HG03342 (cell line): ENCODE measurements at regions not wholly inside any gene's neighbourhood (a gene's known extent, or its start where the extent isn't known, plus 50 kb on each side); places are given as distances from the start of the nearest gene placed in this dataset.
A peak's percentile ranks its signal among the peaks of the same experiment; 100 is the strongest.

Experiments used
- ATAC-seq: cut with Tn5 transposase; IDR thresholded peaks from one replicate; pipeline ENCODE4 v1.9.1; 2021; ENCODE audit warnings: mild to moderate bottlenecking, moderate library complexity; ENCODE audit not compliant: unreplicated experiment

DNA sequence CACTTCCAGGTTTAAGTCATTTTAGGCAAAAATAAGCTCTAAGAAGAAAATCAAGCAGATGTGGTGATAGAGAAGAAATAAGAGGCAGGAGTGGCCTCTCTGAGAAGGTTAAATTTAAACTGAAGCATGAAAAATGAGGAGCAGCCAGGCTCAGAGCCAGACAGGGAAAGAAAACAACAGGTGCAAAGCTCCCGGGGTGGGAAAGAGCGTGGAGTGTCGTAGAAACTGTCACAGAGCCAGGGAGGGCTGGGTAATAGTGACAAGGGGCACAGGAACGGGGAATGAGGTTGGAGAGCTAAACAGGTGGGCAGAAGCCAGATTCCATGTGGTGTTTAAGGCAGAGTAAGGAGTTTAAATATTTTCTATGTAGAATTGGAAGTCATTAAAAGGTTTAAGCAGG lies 132.1 kb upstream of the BLID start:
- ATAC-seq = no peak

DNA sequence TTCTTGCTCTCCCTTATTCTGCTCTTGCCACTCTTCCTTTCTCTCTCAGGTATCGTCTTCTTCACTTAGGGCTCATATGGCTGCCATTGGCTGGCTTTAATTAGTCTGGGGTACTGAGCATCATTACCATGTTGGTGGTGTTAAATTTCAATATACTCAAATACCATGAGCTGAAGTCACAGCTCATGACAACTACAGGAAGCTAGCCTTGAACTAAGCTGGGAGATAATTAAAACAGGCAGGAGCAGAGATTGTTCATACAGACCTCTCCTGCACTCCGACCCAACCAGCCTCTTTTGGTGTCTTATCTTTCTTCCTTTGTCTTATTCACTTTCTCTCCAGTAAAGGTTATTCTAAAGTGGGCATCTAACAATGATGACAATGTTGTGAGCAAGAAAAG lies 130.9 kb upstream of the BLID start:
- ATAC-seq = no peak

GRCh38 chr11:122242731-122243130 lies 126.7 kb upstream of the BLID start:
- no peak for ATAC-seq

DNA sequence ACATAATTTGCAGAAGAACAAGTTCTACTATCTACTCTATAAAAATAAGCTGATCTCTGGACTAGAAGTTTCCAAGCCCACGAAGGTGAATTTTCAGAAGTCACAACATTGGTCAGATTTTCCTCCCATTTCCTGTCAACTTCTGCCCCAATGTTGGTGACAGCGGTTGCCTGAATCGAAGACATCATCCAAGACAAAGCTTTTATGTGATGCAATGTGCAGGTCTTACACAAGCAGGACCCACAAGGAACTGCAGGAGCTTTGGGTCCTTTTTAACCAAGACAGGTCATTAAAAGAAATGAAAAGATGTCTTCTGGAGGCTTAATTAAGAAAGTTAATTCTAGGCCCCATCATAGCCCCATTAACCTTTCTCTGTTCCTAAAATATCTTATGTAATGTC lies 125.6 kb upstream of the BLID start:
- ATAC-seq = no peak

DNA sequence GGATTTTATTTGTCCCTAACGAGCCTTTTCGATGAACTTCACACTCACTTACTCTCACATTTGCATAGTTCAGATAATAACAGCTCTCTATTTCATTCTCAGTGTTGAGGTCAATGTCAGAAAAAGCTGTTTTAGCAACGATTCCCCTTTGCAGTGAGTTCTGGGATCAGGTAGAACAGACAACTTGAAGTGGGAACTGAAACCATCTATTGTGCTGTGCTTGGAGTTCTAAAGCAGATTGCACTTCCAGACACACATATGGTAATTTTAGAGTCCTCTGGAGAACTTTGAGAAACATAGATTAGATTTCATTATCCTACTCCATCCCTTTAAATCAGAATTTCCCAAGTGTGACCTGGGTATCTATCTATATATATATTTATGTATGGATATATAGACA lies 124.6 kb upstream of the BLID start:
- ATAC-seq = no peak

DNA sequence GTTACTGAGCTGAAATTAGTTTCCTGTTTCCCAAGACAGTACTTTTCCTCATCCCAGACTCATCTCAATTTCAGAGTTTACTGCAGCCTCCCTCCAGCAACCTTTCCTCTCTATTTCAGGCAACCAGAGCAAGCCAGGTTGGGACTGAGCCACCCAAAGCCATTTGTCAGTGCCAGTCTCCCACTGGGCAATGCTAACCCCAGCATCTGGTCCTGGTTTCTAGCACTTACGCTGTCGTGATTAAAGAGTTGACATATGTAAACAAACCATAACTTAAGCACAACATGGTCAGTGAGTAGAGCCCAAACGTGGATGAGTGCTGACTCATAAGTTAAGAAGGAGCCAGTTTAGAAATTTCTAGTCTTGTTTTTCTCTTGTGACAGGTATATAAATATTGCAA lies 119.6 kb upstream of the BLID start:
- ATAC-seq = no peak

- no peak for ATAC-seq
Measured at GRCh38 chr11:122234780-122235179, 118.8 kb upstream of the BLID start.

GRCh38 chr11:122234257-122234656 lies 118.2 kb upstream of the BLID start:
- ATAC-seq = no peak

DNA sequence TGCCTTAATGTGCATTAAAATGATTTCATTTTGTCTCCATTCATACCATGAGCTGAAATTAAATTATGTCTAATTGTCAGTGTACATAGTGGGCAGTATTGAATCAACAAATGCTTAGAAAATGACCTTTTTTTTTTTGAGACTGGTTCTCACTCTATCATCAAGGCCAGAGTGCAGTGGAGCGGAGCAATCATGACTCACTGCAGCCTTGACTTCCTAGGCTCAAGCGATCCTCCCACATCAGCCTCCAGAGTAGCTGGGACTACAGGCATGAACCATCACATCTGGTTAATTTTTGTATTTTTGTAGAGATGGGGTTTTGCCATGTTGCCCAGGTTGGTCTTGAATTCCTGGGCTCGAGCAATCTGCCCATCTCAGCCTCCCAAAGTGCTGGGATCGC lies 117.0 kb upstream of the BLID start:
- ATAC-seq = no peak

GRCh38 chr11:122230385-122230755 lies 114.4 kb upstream of the BLID start:
- ATAC-seq = no peak

- no peak for ATAC-seq
Measured at GRCh38 chr11:122229481-122230384, 113.7 kb upstream of the BLID start.

GRCh38 chr11:122229078-122229477 lies 113.1 kb upstream of the BLID start:
- no peak for ATAC-seq

DNA sequence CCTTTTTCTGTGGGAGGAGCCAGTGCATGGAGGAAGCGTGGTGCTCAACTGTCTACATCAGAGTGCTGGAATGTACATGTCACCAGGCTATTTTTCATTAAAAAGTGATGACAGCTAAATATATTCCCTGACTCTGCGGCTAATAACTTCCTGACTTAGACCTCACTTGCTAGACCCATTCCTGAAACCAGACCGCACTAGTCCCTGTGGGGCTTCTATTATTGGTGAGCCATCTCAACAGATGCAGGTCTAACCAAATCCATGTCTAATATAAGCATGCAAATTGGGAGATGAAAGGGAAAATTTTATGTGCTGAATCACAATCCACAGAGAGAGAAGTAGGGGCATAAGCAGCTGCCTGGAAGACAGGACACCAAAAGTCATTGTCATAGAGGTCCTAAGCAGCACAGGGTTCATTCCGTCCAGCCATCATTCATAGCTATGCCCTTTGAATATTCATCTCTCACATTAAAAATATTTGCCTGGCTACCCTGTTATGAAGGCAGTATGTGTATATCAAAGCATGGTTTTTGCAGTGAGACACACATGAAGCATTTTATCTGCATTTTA lies 110.9 kb upstream of the BLID start:
- ATAC-seq = no peak

- no peak for ATAC-seq
Measured at GRCh38 chr11:122224867-122225266, 108.9 kb upstream of the BLID start.

- ATAC-seq = no peak
Measured at GRCh38 chr11:122220321-122220720, 104.3 kb upstream of the BLID start.

DNA sequence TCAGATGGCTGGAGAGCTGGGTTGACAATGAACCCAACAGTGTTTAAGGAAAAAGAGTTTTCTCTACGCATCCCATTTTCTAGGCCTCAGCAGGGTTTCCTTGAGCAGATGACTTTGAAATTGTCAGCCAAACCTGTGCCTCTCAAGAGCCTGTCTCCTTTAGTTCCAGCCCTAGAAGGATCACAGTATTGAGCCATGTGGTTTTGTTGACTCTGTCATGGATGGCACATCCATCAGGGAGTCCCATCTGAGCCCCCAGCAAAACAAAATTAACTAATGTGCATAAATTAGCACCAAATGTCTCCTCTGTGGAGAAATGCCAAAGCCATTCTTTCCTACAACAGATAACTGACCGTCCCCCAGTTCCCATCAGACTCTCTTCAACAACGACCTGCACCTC lies 103.8 kb upstream of the BLID start:
- ATAC-seq = no peak

DNA sequence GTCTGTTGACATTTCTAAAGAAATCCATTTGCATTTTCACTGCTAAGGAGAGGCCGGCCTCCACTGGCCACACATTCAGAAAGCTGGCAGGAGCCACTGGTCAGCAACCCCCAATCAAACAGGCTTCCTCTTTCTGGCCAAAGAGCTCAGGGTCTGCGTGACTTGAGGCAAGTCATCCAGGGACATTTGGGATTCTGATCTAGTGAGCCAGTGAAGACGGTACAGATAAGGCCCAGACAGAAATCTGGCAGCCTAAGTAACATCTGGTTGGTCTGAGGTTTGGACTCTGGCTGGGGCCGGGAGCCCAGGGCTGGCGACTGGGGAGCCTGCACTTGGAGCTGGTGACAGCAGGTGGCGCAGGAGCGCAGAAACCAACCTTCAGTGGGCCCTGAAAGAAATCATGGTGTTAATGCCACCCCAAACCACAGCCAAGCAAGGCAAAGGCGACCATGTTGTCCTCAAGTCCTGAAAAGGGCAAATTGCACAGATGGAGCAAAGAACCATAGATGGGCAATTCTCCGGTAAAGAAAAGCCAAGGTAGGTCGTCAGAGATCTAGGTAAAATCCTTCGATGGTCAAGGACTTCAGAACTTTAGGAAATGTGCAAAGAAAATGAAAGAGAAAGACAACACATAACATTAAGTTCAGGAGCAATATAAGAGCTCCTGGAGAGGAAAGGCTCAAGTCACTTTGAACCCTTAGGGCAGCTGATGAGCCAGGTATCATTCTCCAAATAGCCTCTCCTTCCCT lies 99.4 kb upstream of the BLID start:
- ATAC-seq = peak; percentile 77

DNA sequence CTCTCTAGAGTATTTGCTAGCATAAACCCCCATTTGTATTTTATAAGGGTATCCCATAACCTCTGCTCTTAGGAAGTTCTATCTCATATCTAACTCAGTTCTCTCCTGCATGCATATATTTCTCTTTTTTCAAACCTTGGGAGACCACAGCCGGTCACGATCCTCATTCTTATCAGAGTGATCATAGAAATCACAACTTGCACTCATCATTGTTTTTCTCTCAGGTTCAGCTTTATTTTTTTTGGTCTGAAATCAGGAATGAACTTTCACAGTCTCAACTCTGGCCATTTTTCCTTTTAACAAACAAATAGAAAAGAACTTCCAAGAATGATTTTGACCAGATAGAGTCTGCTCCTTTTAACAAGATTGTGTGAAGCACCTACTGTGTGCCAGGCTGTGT lies 98.6 kb upstream of the BLID start:
- no peak for ATAC-seq

- no peak for ATAC-seq
Measured at GRCh38 chr11:122214080-122214479, 98.1 kb upstream of the BLID start.

DNA sequence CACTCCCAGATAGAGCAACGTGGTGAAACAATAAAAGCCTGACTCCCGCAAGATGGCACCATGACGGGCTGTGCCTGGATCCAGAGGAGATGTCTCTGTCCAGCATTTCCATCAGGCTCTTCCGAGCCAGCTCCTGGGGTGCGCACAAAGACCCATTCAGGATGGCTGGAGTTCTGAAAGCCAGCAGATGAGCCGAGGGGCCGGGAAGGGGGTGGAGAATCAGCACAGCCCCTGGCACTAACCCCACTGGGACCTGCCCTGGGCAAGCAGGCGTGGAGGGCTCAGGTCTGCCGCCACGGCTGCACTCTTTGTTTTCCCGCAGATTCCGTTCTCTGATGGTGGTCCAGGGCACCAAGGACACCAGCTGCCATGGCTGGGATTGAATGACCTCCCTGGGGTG lies 97.2 kb upstream of the BLID start:
- ATAC-seq = no peak

- ATAC-seq = no peak
Measured at GRCh38 chr11:122210367-122210997, 94.5 kb upstream of the BLID start.
